NCI-H82 (cell line): ENCODE measurements at regions not wholly inside any gene's neighbourhood (a gene's known extent, or its start where the extent isn't known, plus 50 kb on each side); places are given as distances from the start of the nearest gene placed in this dataset.

Experiments used
- DNase-seq: peaks from one replicate; lab custom pipeline; 2025; lab: John Stamatoyannopoulos, UW

DNA sequence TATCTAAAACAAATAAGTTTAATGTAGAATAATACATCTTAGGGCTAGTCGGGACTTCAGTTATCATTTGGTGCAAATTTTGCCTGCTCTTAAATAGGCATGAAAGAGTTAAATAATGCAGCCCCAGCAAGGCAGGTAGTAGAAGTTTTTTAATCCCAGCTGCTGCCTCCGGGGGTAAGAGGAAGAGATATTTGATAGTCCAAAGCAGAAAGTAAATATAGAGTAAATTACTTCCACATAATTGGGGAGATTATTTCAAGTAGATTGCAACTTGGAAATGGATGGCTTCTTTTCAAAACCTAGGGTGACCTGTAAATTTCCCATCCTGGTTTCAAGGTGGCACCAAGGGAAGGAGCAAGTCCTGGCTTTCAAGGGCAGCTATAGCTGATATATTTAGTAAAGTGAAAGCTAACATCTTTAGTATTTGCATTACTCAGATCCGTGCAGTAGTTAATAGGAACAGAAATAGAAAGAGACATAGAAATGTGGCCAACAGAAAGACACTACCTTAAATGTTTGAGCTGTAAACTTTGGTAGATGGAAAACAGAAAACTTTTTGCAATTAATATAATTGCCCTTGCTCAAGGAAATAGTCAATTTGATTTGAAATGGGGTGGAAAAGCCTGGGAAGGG is 109.1 kb downstream of the LMO4 start:
- DNase-seq = no peak

DNA sequence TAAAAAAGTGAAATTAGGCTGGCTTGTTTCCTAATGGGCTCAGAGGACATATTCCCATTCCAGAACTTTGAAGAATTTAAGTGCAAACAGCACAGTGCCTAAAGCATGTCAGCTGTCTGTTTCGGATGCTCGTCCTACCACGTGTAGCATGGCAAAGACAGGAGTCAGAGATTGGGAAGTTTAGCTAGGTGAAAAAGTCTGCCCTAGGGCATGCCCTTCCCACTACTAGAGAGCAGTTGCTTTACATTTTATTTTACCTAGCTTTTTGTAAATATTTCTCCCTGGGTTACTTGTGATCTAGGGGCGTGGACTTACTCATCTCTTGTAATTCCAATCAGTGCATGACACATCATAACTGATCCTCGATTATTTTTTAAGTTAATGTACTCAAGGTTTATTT is 111.1 kb downstream of the LMO4 start:
- DNase-seq = no peak

GRCh38 chr1:87449348-87449963 is 120.8 kb downstream of the LMO4 start:
- no peak for DNase-seq

DNA sequence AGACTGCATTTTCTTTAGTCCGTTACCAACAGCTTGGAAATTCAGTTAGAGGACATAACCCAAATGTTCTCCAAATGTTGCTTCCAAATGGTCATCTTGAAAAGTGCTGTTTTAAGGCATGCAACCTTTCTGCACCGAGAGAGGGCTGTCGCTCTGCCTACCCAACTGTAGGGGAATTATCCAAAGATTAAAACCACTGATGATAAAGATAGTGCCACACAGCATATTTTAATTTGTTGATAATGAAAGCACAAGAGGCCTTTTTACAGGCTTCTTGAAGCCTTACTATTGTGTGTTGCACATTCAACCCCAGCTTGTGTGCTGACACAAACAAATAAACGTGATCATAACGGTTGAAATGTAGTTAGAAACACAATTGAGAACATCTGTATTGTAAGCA is 121.5 kb downstream of the LMO4 start:
- DNase-seq = no peak

DNA sequence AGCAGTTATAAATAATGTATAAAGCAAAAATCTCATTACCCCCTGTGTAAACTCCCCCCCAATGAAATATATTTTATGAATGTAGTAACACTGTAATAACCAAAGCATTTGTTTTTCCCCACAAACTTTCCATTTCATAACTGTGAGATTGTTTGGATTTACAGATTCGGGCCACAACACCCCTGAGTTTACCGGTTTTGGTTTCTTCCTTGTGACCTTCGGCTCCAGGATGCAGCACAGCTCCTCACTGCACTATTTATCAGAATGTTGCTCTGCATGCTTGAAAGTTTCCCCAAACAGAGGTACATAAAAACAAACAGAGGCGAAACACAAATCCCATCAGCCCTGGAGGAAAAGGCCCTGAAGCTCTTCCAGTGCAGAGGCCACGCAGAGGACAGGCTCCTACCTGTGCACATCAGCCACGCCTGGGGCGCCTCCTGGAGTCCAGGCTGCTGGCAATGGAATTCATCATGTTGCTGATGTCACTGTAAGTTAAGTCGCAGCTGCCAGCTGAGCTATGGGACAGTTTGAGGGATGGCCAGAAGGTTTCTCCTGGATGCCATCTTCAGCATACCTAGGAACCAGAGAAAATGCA is 122.0 kb downstream of the LMO4 start:
- peak; percentile 35 for DNase-seq

DNA sequence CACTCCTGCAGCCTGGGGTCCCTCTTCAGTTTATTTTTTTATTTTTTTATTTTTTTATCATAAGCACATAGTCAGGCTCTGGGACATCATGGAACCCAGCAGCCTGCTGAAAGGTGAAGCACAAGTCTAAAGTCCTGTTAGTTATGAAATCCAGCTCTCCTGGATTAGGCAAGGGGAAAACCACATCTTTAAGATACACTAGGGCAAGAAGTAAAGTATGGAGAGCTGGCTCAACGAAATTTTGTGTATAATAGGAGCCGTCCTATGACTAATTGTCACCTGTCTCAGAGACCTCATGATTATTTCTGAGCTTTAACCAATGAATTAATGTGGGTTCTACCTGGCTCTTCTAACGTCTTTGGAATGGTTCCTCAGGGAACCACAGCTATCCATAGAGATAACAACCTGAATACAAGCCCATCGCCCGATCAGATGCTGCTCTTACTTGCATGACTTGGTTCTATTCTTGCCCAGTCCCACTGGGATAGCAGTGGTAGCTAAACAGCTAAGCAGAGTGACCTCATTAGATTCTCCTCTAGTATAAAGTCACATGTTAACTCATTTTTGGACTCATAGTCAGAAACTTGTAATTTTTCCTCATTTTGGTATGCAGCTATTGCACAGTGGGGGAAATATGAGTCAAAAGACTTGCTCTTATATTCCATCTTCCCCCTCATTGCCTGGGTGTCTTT is 122.7 kb downstream of the LMO4 start:
- no peak for DNase-seq

- DNase-seq = no peak
Measured at GRCh38 chr1:87452648-87453047, 124.0 kb downstream of the LMO4 start.

DNA sequence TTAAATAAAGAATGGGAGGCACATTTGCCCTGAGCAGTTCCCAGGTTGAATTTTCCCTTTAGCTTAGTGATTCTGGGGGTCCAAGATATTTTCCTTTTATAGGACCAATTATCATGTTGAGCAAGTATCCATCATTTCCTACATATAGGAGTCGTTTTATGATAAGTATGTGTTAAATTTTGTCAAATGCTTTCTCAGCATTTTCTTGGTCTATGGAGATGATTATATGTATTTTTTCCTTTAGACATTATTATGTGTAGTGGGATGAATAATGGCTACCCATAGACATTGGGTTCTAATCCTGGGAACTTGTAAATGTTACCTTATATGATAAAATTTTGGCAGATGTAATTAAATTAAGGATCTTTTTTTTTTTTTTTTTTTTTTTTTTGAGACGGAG is 128.7 kb downstream of the LMO4 start:
- no peak for DNase-seq

DNA sequence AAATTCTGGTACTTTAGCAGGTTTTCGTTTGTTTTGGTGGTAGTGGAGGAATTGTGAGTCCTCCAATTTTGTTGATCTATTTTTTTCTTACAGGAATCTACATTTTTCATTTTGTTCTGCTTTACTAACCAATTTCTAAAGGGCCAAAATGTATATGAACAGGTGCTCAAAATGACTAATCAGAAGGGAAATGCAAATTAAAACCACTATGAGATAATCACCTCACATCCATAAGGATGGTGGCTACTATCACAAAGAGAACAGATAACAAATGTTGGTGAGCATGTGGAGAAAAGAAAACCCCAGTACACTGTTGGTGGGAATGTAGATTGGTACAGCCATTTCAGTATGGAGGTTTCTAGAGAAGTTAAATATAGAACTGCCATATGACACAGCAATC is 134.2 kb downstream of the LMO4 start:
- no peak for DNase-seq

GRCh38 chr1:87464022-87464490 is 135.4 kb downstream of the LMO4 start:
- no peak for DNase-seq

GRCh38 chr1:87466621-87467020 is 137.9 kb downstream of the LMO4 start:
- no peak for DNase-seq

- no peak for DNase-seq
Measured at GRCh38 chr1:87472716-87473115, 144.0 kb downstream of the LMO4 start.

DNA sequence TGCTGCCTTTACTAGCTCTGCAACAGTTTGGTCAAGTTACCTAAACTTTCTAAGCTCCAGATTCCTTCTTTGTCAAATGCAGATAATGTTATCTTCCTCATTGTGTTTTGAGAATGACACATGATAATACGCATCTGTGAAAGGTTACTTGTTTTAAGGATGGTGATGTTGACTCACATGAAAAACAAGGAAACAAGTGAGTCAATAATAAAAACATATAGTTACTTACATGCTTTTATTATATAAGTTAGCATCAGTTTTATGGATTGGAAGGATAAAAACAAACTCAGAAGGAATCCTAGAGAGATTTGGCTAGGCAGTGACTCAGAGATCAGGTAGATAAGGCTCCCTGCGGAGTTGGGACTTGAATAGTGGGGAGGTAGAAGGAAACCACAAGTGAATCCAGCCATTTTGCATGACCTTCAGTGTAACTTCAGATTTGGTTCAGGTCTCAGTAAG is 144.6 kb downstream of the LMO4 start:
- no peak for DNase-seq

- no peak for DNase-seq
Measured at GRCh38 chr1:87474098-87474497, 145.4 kb downstream of the LMO4 start.

GRCh38 chr1:87478231-87478630 is 149.6 kb downstream of the LMO4 start:
- peak; percentile 16 for DNase-seq

GRCh38 chr1:87495147-87495546 is 166.5 kb downstream of the LMO4 start:
- DNase-seq = no peak

GRCh38 chr1:87495870-87496269 is 167.2 kb downstream of the LMO4 start:
- no peak for DNase-seq

- DNase-seq = no peak
Measured at GRCh38 chr1:87497380-87498203, 168.9 kb downstream of the LMO4 start.

DNA sequence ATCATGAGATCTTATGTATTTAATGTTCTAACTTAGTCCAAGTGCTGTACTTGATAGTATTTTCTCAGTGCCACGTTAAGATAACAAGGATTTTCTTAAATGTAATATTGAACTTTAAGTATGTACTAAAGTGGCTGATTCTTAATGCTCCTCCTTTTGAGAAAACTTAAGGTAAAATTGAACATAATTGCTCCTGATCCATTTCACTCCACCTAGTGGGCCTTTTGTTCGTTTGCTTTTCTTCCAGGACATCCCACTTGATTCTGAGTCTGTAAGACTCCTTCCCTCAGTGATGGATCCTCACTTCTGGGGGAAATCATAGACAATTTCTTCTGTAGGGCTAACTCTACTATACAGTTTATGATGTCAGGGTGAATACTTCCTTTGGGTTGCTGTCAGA is 173.1 kb downstream of the LMO4 start:
- no peak for DNase-seq

DNA sequence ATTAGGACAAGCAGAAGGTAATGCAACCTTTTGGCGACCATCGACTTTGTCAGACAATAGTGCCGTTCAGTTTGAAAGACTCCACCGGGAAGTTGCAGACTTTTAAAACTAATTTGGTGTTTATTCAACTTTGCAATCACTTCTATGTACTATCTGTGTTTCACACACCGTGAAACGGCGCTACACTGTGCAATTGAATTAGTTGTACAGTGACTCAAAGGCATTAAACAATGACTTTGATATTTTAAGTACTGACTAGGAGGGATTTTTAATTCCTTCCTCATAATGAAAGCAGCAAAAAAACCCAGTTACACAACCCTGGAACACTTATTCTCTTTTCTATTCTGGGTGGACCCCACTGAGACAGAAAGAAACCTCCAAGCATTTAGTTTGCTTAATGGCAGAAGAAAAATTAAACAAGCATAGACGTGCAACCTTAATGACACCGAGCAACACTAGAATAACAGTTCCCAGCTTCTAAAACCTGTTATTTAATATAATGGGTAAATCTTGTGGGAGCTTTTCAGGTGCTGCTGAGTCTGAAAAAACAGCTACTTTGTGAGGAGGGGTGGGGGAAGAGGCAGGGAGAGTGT is 176.8 kb downstream of the LMO4 start:
- DNase-seq = no peak

DNA sequence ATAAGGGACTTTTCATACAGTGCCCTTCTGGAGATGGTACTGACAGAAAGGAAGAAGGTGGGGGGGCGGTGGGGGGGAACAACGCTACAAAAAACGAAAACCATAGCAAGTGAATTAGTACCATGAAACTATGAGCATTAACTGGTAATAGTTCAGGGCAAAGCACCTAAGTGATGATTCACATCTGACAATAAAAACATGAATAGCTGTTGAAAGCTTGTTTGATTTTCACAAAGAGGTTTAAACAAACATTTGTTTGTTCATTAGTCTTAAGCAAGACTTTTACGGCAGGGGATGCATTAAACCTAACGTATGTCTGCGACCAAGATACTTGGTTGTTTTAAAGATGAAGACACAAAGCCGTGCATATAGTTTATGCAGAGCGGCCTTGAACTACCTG is 177.5 kb downstream of the LMO4 start:
- no peak for DNase-seq
